ENCODE measurements at regions not wholly inside any gene's neighbourhood (a gene's known extent, or its start where the extent isn't known, plus 50 kb on each side); places are given as distances from the start of the nearest gene placed in this dataset.

DNA sequence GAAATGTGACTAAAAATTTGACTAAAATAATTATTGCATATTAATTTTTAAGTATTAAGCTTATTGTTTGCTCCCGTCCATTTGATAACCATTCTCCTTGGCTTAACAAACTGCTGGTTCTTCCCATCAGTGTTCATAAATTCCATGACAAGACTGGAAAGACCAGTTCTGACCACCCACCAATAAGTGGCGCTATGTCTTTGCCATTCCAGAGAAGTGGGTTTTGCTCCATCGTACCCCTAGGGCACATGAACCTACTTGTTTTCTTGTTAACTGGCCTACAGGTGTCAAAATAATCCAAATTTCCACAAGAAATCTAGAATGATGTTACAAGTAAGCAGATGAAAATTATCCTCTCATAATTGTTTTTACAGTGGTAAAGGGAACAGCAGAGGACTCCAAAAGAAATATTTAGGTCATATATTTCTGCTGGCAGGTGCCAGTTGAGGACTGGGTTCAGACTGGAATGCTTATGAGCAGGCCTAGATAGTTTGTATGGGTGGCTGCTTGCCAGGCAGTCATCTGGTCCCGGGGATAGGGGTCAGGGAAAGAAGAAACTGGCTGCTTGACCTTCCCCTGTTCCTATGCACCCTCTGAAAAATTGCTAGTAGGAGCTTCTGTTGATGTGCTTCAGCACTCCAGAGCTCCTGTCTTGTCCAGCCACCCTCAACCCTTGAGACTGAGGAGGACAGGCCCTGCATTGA, 283.1 kb upstream of the ADAMTSL1 start:
- Histone ChIP-seq H3K27ac (no peak overlapping the region), H3K4me1 (peaks cover 0 to 6% (median 0%) of the 10 kb centered on the region in 4 donors), H3K27me3 (no peaks in the 10 kb centered on the region), H3K4me3 (no peak overlapping the region), H3K36me3 (no peaks in the 10 kb centered on the region), H3K9me3 (no peaks in the 10 kb centered on the region)
- WGBS, 2 donors, result 52 to 53% methylated on average over 4 of the region's 4 CpGs
- TF ChIP-seq POLR2A (IDR thresholded peaks at IDR 0.05), result no peak
- TF ChIP-seq, protein P1, sequence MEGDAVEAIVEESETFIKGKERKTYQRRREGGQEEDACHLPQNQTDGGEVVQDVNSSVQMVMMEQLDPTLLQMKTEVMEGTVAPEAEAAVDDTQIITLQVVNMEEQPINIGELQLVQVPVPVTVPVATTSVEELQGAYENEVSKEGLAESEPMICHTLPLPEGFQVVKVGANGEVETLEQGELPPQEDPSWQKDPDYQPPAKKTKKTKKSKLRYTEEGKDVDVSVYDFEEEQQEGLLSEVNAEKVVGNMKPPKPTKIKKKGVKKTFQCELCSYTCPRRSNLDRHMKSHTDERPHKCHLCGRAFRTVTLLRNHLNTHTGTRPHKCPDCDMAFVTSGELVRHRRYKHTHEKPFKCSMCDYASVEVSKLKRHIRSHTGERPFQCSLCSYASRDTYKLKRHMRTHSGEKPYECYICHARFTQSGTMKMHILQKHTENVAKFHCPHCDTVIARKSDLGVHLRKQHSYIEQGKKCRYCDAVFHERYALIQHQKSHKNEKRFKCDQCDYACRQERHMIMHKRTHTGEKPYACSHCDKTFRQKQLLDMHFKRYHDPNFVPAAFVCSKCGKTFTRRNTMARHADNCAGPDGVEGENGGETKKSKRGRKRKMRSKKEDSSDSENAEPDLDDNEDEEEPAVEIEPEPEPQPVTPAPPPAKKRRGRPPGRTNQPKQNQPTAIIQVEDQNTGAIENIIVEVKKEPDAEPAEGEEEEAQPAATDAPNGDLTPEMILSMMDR (IDR thresholded peaks at IDR 0.05), result no peak
- no peak for TF ChIP-seq EP300 (IDR thresholded peaks at IDR 0.05)
- DNase-seq (ENCODE audit: low spot score in 2 of 2), result no peak

DNA sequence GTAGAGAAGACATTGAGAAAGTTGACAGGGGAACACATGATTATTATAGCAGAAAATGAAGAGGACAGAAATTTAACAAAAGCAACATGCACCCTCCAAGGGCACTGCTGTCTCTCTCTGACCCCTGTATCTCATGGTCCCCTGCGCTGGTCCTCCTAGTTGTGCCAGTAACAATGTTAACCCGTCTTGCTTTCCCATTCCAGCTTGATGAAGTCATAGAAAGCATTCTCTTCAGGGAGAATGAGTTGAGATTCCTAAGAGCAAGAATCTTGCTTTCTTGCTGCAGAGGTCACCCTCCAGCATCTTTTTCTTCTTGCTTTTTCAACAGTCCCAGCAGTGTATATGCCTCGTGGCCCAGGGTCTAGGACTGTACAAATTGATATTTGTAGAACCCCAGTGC, 279.6 kb upstream of the ADAMTSL1 start:
- DNase-seq (ENCODE audit: low spot score in 2 of 2), result no peak

DNA sequence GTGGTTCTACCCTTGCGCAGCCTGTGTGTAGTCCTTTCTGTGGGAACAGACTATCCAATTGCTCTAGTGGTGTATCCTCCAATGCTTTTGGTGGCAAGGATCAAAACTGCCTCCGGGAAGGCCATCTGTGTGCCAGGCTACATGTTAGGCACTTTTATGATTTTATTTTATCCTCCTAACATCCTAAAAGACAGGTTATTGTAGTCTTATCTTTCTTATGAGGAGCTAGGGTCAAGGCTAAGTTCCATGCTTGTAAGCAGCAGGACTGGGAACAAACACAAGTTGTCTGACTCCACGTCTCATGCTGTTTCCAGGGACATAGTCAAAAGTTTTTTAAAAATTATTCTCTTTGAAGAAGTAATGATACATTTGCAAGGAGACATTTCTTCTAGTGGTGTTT, 278.7 kb upstream of the ADAMTSL1 start:
- no peak overlapping the region for H3K27ac ChIP-seq
- H3K27me3 ChIP-seq, result no peaks in the 10 kb centered on the region
- DNase-seq (ENCODE audit: low spot score in 2 of 2), result no peak
- no peaks in the 10 kb centered on the region for H3K36me3 ChIP-seq
- H3K9me3 ChIP-seq, result no peaks in the 10 kb centered on the region
- no peak overlapping the region for H3K4me3 ChIP-seq
- peaks cover 0 to 6% (median 0%) of the 10 kb centered on the region in 4 donors for H3K4me1 ChIP-seq
- no peak for TF ChIP-seq POLR2A (IDR thresholded peaks at IDR 0.05)
- TF ChIP-seq, protein P1 (IDR thresholded peaks at IDR 0.05), result no peak
- no peak for TF ChIP-seq EP300 (IDR thresholded peaks at IDR 0.05)
- WGBS, 2 donors, result 83 to 86% methylated on average over 3 of the region's 3 CpGs

More for the DNA sequence above, 279.6 kb upstream of the ADAMTSL1 start:
- H3K27me3 ChIP-seq, result no peaks in the 10 kb centered on the region
- H3K9me3 ChIP-seq, result no peaks in the 10 kb centered on the region
- H3K4me1 ChIP-seq, result peaks cover 0 to 6% (median 0%) of the 10 kb centered on the region in 4 donors
- no peak overlapping the region for H3K4me3 ChIP-seq
- no peak overlapping the region for H3K27ac ChIP-seq
- 30 to 33% methylated on average over 3 of the region's 3 CpGs for WGBS, 2 donors
- TF ChIP-seq POLR2A (IDR thresholded peaks at IDR 0.05) (no peak), EP300 (IDR thresholded peaks at IDR 0.05) (no peak)
- TF ChIP-seq, protein P1 (IDR thresholded peaks at IDR 0.05), result no peak
- H3K36me3 ChIP-seq, result no peaks in the 10 kb centered on the region

DNA sequence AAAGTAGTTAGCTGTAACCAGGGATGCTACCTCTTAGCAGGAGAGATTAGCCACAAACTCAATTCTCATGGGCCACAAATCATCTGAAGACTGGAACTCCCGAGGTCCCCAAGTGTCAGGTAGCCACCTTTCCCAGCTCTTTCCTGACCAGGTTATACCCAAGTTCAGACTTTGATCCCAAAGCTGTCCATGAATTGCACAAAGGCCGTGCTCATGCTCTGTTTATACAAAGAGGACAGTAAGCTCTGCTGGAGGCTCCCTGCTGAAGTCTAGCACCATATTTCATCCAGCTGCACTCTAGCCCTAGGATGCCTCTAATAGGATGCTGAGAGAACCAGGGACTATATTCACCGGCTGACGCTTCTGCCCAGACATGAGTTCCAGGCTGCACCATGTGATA, 271.0 kb upstream of the ADAMTSL1 start:
- no peak overlapping the region for H3K27ac ChIP-seq
- H3K4me3 ChIP-seq, result no peak overlapping the region
- H3K36me3 ChIP-seq, result no peaks in the 10 kb centered on the region
- H3K27me3 ChIP-seq, result no peaks in the 10 kb centered on the region
- H3K4me1 ChIP-seq, result peaks cover 0 to 2% (median 0%) of the 10 kb centered on the region in 4 donors
- H3K9me3 ChIP-seq, result no peaks in the 10 kb centered on the region
- no peak for TF ChIP-seq POLR2A (IDR thresholded peaks at IDR 0.05)
- TF ChIP-seq, protein P1 (IDR thresholded peaks at IDR 0.05), result no peak
- no peak for TF ChIP-seq EP300 (IDR thresholded peaks at IDR 0.05)
- DNase-seq (ENCODE audit: low spot score in 2 of 2), result no peak
- 94 to 96% methylated on average over 4 of the region's 4 CpGs for WGBS, 2 donors

DNA sequence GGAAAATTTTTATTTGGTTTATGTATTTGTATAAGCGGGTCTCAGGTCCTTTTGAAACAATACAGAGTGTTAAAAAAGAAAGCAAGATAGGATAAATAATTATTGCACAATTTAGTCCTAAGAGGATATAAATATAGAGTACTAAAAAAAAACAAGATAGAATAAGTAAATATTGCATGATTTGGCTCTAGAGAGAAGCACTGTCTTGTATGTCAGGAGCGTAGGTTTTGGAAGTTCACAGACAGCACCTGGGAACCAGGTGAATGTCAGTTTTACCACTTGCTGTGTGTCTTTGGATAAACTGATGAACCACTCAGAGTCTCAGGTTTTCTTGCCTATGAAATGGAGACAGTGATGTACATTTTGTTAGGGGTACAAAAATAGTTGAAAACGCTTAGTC, 266.2 kb upstream of the ADAMTSL1 start:
- H3K36me3 ChIP-seq, result no peaks in the 10 kb centered on the region
- DNase-seq (ENCODE audit: low spot score in 2 of 2), result no peak
- H3K4me3 ChIP-seq, result no peak overlapping the region
- WGBS, 2 donors, result 84 to 85% methylated on average over 3 of the region's 3 CpGs
- H3K27ac ChIP-seq, result no peak overlapping the region
- TF ChIP-seq, protein P1 (IDR thresholded peaks at IDR 0.05), result no peak
- TF ChIP-seq POLR2A (IDR thresholded peaks at IDR 0.05), result no peak
- TF ChIP-seq EP300 (IDR thresholded peaks at IDR 0.05), result no peak
- H3K9me3 ChIP-seq, result no peaks in the 10 kb centered on the region
- no peaks in the 10 kb centered on the region for H3K27me3 ChIP-seq
- peaks cover 0 to 6% (median 0%) of the 10 kb centered on the region in 4 donors for H3K4me1 ChIP-seq

Data from tibial nerve (tissue), 4 donors.